ENCODE measurements at regions not wholly inside any gene's neighbourhood (a gene's known extent, or its start where the extent isn't known, plus 50 kb on each side); places are given as distances from the start of the nearest gene placed in this dataset.
A peak's percentile ranks its signal among the peaks of the same experiment; 100 is the strongest.

DNA sequence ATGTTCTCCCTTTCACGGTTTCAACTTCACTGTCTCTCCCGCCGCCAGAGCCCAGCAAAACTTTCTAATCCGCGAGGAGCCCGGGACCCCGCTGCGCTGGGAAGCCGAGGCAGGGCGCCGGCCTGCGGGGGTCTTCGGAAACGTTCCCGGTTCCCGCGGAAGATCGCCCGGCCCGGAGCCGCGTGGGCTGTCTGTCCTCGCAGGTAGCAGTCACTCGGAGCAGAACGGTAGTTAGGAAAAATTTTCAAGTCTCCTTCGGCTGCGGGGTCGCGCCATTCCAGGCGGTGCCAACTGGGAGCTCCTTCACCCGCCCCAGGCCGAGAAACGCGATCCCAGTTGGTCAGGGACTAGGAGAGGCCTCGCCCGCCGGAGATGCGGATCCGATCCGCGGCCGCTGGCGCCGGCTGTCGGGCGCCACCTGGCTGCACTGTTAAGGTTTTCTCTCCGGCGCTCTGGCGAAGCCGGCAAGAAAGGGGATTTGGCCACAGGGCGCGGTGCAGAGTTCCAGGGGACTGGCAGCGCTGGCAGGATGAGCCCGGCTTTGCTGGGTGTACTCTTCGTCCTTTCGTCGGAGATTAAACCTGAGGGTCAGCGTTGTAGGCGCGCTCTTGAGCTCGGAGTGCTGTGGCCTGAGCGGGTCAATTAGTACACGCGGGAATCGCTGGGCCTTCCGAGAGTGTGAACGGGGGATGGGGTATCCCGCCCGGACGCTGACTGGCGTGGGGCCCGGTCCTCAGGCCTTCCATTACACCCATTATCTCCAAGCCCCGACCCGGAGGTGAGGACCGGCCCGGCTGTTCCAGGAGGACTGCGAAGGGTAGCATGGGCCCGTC is 135.4 kb downstream of the KCNJ12 start (continued):
- TF ChIP-seq, protein P1, sequence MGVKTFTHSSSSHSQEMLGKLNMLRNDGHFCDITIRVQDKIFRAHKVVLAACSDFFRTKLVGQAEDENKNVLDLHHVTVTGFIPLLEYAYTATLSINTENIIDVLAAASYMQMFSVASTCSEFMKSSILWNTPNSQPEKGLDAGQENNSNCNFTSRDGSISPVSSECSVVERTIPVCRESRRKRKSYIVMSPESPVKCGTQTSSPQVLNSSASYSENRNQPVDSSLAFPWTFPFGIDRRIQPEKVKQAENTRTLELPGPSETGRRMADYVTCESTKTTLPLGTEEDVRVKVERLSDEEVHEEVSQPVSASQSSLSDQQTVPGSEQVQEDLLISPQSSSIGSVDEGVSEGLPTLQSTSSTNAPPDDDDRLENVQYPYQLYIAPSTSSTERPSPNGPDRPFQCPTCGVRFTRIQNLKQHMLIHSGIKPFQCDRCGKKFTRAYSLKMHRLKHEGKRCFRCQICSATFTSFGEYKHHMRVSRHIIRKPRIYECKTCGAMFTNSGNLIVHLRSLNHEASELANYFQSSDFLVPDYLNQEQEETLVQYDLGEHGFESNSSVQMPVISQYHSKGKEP (tag by site-specific recombination; IDR thresholded peaks at IDR 0.05), result no peak
- no peak for TF ChIP-seq ZNF266 (tag by site-specific recombination; IDR thresholded peaks at IDR 0.05; ENCODE audit: low read depth)
- no peak for TF ChIP-seq OVOL3 (tag by site-specific recombination; IDR thresholded peaks at IDR 0.05)
- TF ChIP-seq, protein P2, sequence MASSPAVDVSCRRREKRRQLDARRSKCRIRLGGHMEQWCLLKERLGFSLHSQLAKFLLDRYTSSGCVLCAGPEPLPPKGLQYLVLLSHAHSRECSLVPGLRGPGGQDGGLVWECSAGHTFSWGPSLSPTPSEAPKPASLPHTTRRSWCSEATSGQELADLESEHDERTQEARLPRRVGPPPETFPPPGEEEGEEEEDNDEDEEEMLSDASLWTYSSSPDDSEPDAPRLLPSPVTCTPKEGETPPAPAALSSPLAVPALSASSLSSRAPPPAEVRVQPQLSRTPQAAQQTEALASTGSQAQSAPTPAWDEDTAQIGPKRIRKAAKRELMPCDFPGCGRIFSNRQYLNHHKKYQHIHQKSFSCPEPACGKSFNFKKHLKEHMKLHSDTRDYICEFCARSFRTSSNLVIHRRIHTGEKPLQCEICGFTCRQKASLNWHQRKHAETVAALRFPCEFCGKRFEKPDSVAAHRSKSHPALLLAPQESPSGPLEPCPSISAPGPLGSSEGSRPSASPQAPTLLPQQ (tag by site-specific recombination; IDR thresholded peaks at IDR 0.05), result no peak
- no peak for TF ChIP-seq ZNF19 (tag by site-specific recombination; IDR thresholded peaks at IDR 0.05; ENCODE audit: low read depth)
- TF ChIP-seq, protein P3, sequence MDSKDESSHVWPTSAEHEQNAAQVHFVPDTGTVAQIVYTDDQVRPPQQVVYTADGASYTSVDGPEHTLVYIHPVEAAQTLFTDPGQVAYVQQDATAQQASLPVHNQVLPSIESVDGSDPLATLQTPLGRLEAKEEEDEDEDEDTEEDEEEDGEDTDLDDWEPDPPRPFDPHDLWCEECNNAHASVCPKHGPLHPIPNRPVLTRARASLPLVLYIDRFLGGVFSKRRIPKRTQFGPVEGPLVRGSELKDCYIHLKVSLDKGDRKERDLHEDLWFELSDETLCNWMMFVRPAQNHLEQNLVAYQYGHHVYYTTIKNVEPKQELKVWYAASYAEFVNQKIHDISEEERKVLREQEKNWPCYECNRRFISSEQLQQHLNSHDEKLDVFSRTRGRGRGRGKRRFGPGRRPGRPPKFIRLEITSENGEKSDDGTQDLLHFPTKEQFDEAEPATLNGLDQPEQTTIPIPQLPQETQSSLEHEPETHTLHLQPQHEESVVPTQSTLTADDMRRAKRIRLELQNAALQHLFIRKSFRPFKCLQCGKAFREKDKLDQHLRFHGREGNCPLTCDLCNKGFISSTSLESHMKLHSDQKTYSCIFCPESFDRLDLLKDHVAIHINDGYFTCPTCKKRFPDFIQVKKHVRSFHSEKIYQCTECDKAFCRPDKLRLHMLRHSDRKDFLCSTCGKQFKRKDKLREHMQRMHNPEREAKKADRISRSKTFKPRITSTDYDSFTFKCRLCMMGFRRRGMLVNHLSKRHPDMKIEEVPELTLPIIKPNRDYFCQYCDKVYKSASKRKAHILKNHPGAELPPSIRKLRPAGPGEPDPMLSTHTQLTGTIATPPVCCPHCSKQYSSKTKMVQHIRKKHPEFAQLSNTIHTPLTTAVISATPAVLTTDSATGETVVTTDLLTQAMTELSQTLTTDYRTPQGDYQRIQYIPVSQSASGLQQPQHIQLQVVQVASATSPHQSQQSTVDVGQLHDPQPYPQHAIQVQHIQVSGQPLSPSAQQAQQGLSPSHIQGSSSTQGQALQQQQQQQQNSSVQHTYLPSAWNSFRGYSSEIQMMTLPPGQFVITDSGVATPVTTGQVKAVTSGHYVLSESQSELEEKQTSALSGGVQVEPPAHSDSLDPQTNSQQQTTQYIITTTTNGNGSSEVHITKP (tag by site-specific recombination; IDR thresholded peaks at IDR 0.05), result peak; percentile 64
- peak; percentile 81 for TF ChIP-seq ZSCAN30 (tag by site-specific recombination; IDR thresholded peaks at IDR 0.05)
- TF ChIP-seq ZNF292 (tag by site-specific recombination; IDR thresholded peaks at IDR 0.05; ENCODE audit: borderline replicate concordance, low read depth), result no peak
- TF ChIP-seq ZNF354C (tag by site-specific recombination; IDR thresholded peaks at IDR 0.05; ENCODE audit: borderline replicate concordance, low read depth), result no peak
- peak; percentile 70 for TF ChIP-seq ZNF654 (tag by site-specific recombination; IDR thresholded peaks at IDR 0.05; ENCODE audit: low read depth)
- TF ChIP-seq ZNF426 (tag by site-specific recombination; IDR thresholded peaks at IDR 0.05), result no peak
- TF ChIP-seq KLF16 (tag by site-specific recombination; IDR thresholded peaks at IDR 0.05), result no peak
- TF ChIP-seq, protein P4, sequence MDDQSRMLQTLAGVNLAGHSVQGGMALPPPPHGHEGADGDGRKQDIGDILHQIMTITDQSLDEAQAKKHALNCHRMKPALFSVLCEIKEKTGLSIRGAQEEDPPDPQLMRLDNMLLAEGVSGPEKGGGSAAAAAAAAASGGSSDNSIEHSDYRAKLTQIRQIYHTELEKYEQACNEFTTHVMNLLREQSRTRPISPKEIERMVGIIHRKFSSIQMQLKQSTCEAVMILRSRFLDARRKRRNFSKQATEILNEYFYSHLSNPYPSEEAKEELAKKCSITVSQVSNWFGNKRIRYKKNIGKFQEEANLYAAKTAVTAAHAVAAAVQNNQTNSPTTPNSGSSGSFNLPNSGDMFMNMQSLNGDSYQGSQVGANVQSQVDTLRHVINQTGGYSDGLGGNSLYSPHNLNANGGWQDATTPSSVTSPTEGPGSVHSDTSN (CRISPR knock-in tag; IDR thresholded peaks at IDR 0.05), result 0 out of 2 replicates have a peak, but pooled peaks have one; percentile 48
- TF ChIP-seq, protein P5, sequence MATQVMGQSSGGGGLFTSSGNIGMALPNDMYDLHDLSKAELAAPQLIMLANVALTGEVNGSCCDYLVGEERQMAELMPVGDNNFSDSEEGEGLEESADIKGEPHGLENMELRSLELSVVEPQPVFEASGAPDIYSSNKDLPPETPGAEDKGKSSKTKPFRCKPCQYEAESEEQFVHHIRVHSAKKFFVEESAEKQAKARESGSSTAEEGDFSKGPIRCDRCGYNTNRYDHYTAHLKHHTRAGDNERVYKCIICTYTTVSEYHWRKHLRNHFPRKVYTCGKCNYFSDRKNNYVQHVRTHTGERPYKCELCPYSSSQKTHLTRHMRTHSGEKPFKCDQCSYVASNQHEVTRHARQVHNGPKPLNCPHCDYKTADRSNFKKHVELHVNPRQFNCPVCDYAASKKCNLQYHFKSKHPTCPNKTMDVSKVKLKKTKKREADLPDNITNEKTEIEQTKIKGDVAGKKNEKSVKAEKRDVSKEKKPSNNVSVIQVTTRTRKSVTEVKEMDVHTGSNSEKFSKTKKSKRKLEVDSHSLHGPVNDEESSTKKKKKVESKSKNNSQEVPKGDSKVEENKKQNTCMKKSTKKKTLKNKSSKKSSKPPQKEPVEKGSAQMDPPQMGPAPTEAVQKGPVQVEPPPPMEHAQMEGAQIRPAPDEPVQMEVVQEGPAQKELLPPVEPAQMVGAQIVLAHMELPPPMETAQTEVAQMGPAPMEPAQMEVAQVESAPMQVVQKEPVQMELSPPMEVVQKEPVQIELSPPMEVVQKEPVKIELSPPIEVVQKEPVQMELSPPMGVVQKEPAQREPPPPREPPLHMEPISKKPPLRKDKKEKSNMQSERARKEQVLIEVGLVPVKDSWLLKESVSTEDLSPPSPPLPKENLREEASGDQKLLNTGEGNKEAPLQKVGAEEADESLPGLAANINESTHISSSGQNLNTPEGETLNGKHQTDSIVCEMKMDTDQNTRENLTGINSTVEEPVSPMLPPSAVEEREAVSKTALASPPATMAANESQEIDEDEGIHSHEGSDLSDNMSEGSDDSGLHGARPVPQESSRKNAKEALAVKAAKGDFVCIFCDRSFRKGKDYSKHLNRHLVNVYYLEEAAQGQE (tag by site-specific recombination; IDR thresholded peaks at IDR 0.05), result no peak; the same call in 1 of the 2 replicates
- TF ChIP-seq ZSCAN16 (tag by site-specific recombination; IDR thresholded peaks at IDR 0.05), result no peak
- no peak for TF ChIP-seq ZNF324 (tag by site-specific recombination; IDR thresholded peaks at IDR 0.05)
- no peak for TF ChIP-seq ZNF530 (tag by site-specific recombination; IDR thresholded peaks at IDR 0.05; ENCODE audit: low read depth)
- 0 out of 2 replicates have a peak, but pooled peaks have one; percentile 50 for TF ChIP-seq ZFP37 (tag by site-specific recombination; IDR thresholded peaks at IDR 0.05)
- TF ChIP-seq SETDB1 (IDR thresholded peaks at IDR 0.05; ENCODE audit: insufficient read length, low read length), result no peak
- no peak for TF ChIP-seq ZBTB21 (tag by site-specific recombination; IDR thresholded peaks at IDR 0.05)
- 0 out of 2 replicates have a peak, but pooled peaks have one; percentile 19 for TF ChIP-seq BCL11A (tag by site-specific recombination; IDR thresholded peaks at IDR 0.05; ENCODE audit: low read depth)
- no peak for TF ChIP-seq ZNF555 (tag by site-specific recombination; conservative IDR thresholded peaks at IDR 0.05)
- TF ChIP-seq, protein P6, sequence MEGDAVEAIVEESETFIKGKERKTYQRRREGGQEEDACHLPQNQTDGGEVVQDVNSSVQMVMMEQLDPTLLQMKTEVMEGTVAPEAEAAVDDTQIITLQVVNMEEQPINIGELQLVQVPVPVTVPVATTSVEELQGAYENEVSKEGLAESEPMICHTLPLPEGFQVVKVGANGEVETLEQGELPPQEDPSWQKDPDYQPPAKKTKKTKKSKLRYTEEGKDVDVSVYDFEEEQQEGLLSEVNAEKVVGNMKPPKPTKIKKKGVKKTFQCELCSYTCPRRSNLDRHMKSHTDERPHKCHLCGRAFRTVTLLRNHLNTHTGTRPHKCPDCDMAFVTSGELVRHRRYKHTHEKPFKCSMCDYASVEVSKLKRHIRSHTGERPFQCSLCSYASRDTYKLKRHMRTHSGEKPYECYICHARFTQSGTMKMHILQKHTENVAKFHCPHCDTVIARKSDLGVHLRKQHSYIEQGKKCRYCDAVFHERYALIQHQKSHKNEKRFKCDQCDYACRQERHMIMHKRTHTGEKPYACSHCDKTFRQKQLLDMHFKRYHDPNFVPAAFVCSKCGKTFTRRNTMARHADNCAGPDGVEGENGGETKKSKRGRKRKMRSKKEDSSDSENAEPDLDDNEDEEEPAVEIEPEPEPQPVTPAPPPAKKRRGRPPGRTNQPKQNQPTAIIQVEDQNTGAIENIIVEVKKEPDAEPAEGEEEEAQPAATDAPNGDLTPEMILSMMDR (tag by site-specific recombination; IDR thresholded peaks at IDR 0.05), result peak; percentile 85
- TF ChIP-seq ZNF629 (tag by site-specific recombination; IDR thresholded peaks at IDR 0.05), result peak; percentile 44; the same call in 1 of the 2 replicates
- no peak for TF ChIP-seq ZNF394 (tag by site-specific recombination; IDR thresholded peaks at IDR 0.05; ENCODE audit: borderline replicate concordance)

All from HEK293 (cell line).